Muscle layer of colon (tissue), 2 donors: ENCODE measurements at regions not wholly inside any gene's neighbourhood (a gene's known extent, or its start where the extent isn't known, plus 50 kb on each side); places are given as distances from the start of the nearest gene placed in this dataset.

Experiments used
- H3K27ac ChIP-seq: one replicate; pipeline ENCODE4 v1.7.0; 2013; ENCODE audit warnings: low read depth, mild to moderate bottlenecking, low read length, moderate library complexity
- H3K27me3 ChIP-seq, 2 donors: one replicate each; pipeline ENCODE4 v1.7.0; 2013; ENCODE audit warnings: low read length in 2 of 2, mild to moderate bottlenecking in 2 of 2; ENCODE audit not compliant: insufficient read depth in 2 of 2, control insufficient read depth in 1 of 2
- H3K36me3 ChIP-seq: one replicate; pipeline ENCODE4 v1.7.0; 2013; ENCODE audit warnings: mild to moderate bottlenecking, low read length; ENCODE audit not compliant: insufficient read depth
- H3K4me1 ChIP-seq: one replicate; pipeline ENCODE4 v1.7.0; 2013; ENCODE audit warnings: mild to moderate bottlenecking, low read length; ENCODE audit not compliant: insufficient read depth
- H3K4me3 ChIP-seq, 2 donors: one replicate each; pipeline ENCODE4 v1.7.0; 2013; ENCODE audit warnings: low read length in 2 of 2, low read depth in 1 of 2, mild to moderate bottlenecking in 1 of 2, moderate library complexity in 1 of 2
- H3K9ac ChIP-seq: one replicate; pipeline ENCODE4 v1.7.0; 2013; ENCODE audit warnings: low read length
- H3K9me3 ChIP-seq: one replicate; pipeline ENCODE4 v1.7.0; 2013; ENCODE audit warnings: mild to moderate bottlenecking, low read length
- donor health status: abdominal sarcoma.
- donor health status: Adenocarcinoma of cecum.

DNA sequence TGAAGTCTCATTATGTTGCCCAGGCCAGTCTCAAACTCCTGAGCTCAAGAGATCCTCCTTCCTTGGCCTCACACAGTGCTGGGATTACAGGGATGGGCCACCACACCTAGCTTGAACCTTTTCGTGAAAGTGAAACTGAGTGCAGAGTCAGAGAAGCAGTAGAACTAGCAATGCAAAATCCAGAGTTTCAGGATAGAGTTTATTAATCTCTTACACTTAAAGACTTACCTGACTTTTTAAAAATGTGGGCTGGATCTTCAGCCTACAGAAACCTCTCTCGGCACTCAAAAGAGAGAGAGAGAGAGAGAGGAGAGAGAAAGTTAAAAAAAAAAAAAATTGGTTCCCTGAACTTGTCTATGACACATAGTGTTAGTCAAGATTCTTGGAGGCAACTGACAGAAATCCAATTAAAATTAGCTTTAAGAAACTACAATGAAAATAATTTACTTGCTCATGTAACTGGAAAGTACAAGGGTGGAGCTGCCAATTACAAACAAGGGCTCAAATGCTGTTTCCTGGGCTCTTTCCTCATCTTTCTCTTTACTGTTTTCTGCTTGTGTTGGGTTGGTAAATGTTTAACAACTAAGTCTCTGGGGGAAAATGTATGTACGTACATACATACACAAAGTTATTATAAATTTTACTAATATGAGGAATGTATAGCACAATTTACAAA, 98.1 kb upstream of the CERS6 start:
- Histone ChIP-seq H3K9ac (no peak overlapping the region), H3K27ac (no peak overlapping the region), H3K4me3 (no peak overlapping the region), H3K9me3 (no peaks in the 10 kb centered on the region), H3K27me3 (no peaks in the 10 kb centered on the region), H3K36me3 (no peaks in the 10 kb centered on the region), H3K4me1 (no peaks in the 10 kb centered on the region)

DNA sequence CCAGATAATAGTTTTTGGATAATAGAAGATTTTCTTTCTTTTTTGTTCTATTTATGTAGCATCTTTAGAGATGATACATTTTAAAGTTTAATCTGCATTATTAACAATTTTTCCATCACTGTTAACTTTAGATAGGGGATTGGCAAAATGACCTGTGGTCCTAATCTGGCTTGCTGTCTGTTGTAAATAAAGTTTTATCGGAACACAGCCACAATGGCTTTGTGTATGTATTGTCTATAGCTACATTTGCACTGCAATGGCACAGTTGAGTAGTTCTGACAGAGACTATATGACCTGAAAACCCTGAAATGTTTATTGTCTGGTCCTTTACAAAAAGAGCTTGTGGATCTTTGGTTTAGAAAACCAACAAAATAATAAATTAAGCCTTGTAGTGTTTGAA, 97.0 kb upstream of the CERS6 start:
- Histone ChIP-seq H3K4me3 (no peak overlapping the region), H3K36me3 (no peaks in the 10 kb centered on the region), H3K9me3 (no peaks in the 10 kb centered on the region), H3K4me1 (no peaks in the 10 kb centered on the region), H3K9ac (no peak overlapping the region), H3K27me3 (no peaks in the 10 kb centered on the region), H3K27ac (no peak overlapping the region)

DNA sequence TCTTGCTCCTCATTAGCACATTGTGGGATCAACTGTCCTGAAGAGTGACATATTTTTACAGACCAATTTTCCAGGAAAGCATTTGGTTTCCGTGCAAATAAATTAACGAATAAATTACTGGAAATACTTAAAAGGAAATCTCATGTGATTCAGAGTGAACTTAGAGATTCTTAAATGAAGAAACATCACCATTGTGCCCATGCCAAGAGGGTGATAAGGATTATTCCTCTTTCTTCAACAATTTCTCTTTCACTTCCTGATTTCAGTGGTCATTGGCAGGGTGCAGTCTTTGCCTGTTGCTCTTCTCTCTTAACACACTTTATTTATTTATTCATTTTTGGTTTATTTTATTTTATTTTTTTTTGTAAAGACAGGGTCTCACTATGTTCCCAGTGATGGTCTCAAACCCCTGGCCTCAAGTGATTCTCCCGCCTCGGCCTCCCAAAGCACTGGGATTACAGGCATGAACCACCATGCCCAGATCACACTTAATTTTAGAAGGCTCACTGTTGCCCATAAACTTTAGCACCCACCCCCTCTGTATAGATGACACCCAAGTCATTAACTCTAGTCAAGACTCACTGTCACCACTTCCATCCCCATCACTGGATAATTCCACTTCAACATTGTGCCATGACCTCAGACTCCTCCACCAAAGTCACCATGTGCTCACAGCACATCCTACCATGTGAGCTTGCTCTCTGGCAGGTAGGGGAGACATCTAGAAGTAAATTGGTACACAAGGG, 92.6 kb upstream of the CERS6 start:
- no peaks in the 10 kb centered on the region for H3K36me3 ChIP-seq
- H3K4me3 ChIP-seq: no peak overlapping the region
- H3K4me1 ChIP-seq: no peaks in the 10 kb centered on the region
- H3K9ac ChIP-seq: no peak overlapping the region
- no peaks in the 10 kb centered on the region for H3K9me3 ChIP-seq
- H3K27me3 ChIP-seq: no peaks in the 10 kb centered on the region
- H3K27ac ChIP-seq: no peak overlapping the region

DNA sequence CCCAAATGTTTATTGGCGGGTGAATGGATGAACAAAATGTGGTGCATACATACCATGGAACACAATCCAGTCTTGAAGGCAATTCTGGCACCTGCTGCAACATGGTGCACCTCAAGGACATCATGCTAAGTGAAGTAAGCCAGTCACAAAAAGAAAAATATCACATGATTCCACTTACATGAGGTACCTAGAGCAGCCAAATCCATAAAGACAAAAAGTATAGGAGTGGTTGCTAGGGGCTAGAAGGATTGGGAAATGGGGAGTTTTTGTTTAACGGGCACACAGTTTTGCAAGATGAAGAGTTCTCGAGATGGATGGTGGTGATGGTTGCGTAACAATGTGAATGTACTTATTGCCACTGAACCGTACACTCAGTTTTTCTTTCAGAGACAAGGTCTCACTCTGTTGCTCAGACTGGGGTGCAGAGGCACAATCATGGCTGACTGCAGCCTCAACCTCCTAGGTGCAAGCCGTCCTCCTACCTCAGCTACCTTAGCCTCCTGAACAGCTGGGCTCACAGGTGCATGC, 90.9 kb upstream of the CERS6 start:
- no peaks in the 10 kb centered on the region for H3K4me1 ChIP-seq
- H3K9ac ChIP-seq: no peak overlapping the region
- H3K4me3 ChIP-seq: no peak overlapping the region
- no peaks in the 10 kb centered on the region for H3K36me3 ChIP-seq
- H3K27ac ChIP-seq: no peak overlapping the region
- H3K27me3 ChIP-seq: no peaks in the 10 kb centered on the region
- H3K9me3 ChIP-seq: no peaks in the 10 kb centered on the region

DNA sequence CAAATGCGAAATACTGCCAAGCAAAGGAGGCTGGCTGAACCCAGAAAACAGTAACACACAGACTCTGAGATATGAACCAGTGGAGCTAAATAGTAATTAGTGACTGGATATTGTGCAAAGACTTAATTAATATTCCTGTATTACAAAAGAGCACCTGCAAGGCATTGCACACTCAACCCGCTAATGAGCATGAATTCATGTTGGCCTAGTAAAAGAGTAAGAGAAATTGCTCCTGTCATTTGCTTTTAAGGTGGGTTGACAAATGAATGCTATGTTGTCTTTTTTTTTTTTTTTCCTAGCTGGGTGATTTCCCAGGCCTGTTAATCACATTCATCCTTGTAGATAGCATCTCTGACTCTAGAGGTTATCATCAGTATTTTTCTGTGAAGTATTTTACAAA, 87.0 kb upstream of the CERS6 start:
- Histone ChIP-seq H3K4me3 (no peak overlapping the region), H3K36me3 (no peaks in the 10 kb centered on the region), H3K27ac (no peak overlapping the region), H3K4me1 (no peaks in the 10 kb centered on the region), H3K9me3 (no peaks in the 10 kb centered on the region), H3K27me3 (no peaks in the 10 kb centered on the region), H3K9ac (no peak overlapping the region)

DNA sequence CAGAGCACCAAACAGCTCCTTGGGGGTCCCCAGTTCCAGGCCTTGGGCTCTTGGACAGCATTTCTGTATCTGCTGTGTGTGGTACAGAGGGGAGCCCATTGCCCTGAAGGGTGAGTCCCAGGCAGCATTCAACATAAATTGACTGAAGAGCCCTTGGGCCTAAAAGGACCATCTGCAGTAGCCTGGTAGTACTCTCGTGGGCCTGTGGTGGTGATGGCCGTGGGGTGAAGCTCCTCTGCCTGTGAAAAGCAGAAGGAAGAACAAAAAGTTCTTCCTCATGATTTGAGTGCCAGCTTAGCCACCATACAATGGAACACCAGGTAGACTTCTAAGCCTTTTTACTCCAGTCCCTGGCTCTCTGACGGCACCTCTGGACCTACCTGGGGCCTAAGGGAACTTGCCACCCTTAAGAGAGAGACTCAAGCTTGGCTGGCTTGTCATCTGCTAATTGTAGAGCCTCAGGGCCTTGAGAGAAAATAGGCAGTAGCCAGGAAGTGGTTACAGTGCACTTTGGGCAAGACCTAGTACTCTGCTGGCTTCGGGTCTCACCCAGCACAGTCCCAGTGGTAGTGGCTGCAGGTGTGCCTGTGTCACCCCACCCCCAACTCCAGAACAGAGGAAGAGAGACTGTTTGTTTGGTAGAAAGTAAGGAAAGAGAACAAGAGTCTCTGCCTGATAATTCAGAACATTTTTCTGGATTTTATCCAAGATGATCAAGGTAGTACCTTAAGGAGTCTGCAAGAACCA, 84.6 kb upstream of the CERS6 start:
- H3K27ac ChIP-seq: no peak overlapping the region
- H3K27me3 ChIP-seq: no peaks in the 10 kb centered on the region
- H3K4me3 ChIP-seq: no peak overlapping the region
- H3K9ac ChIP-seq: no peak overlapping the region
- no peaks in the 10 kb centered on the region for H3K4me1 ChIP-seq
- H3K9me3 ChIP-seq: no peaks in the 10 kb centered on the region
- H3K36me3 ChIP-seq: no peaks in the 10 kb centered on the region

DNA sequence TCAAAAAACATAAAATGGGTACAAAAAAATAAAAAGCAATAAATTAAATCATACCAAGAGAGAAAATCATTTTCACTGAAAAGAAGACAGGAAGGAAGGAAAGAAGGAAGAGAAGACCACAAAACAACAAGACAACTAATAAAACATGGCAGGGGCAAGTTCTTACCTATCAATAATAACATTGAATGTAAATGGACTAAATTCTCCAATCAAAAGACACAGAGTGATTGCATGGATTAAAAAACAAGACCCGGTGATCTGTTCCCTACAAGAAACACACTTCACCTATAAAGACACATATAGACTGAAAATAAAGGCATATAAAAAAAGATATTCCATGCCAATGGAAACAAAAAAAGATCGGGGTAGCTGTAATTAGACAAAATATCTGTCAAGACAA, 82.6 kb upstream of the CERS6 start:
- Histone ChIP-seq H3K4me3 (no peak overlapping the region), H3K9ac (no peak overlapping the region), H3K27me3 (no peaks in the 10 kb centered on the region), H3K4me1 (no peaks in the 10 kb centered on the region), H3K9me3 (no peaks in the 10 kb centered on the region), H3K36me3 (no peaks in the 10 kb centered on the region), H3K27ac (no peak overlapping the region)

DNA sequence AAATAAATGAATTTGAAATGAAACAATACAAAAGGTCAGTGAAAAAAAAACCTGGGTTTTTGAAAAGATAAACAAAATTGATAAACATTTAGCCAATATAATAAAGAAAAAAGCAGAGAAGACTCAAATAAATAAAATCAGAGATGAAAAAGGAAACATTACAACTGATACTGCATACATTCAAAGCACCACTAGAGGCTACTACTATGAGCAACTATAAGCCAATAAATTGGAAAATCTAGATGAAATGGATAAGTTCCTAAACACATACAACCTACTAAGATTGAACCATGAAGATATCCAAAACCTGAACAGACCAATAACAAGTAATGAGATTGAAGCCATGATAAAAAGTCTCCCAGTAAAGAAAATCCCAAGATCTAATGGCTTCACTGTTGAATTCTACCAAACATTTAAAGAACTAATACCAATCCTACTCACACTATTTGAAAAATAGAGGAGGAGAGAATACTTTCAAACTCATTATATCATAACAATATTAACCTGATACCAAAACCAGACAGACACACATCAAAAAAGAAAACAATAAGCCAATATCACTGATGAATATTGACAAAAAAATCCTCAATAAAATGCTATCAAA, 80.8 kb upstream of the CERS6 start:
- H3K4me1 ChIP-seq: no peaks in the 10 kb centered on the region
- no peaks in the 10 kb centered on the region for H3K36me3 ChIP-seq
- H3K27me3 ChIP-seq: no peaks in the 10 kb centered on the region
- H3K9me3 ChIP-seq: no peaks in the 10 kb centered on the region
- H3K4me3 ChIP-seq: no peak overlapping the region
- H3K9ac ChIP-seq: no peak overlapping the region
- H3K27ac ChIP-seq: no peak overlapping the region

DNA sequence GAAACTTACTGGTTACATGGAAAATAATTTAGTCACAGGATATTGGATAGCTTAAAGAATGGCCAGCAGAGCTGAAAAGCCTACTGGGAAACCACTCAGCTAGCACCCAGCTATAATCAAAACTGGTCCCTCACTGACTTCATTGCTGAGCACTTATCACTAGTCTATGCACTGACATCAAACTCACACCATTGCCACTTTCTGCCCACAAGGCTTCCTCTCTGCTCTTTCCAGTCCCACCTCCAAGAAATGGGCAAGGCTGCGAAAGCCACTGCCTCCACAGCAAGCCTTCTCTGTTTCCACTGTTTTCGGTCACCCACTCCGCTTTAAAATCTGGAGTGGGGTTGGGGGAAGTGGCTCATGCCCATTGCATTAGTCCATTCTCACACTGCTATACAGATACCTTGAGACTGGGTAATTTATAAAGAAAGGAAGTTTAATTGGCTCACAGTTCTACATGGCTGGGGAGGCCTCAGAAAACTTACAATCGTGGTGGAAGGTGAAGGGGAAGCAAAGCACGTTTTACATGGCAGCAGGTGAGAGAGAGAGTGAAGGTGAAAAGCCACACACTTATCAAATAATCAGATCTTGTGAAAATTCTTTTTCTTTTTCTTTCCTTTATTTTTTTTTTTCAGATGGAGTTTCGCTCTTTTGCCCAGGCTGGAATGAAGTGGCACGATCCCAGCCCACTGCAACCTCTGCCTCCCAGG, 77.0 kb upstream of the CERS6 start:
- Histone ChIP-seq H3K4me1 (no peaks in the 10 kb centered on the region), H3K4me3 (no peak overlapping the region), H3K27ac (no peak overlapping the region), H3K36me3 (no peaks in the 10 kb centered on the region), H3K9me3 (no peaks in the 10 kb centered on the region), H3K9ac (no peak overlapping the region), H3K27me3 (no peaks in the 10 kb centered on the region)

DNA sequence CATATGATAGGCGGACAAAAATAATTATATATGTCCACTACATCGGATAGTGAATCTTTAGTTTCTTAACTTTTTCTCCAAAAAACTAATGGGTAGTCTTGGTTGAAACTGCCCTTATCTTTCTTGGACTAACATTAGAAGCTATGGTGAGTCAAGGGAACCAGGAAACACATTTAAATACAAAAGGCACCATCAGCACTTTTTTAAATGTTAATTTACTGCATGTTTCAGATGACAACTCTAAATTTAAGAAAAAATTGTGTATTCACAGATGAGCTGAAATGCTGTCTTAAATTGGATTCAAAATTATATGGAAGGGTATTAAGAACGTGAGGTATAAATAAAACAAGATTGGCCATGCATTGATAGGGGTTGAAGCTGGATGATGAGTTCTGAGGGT, 75.6 kb upstream of the CERS6 start:
- Histone ChIP-seq H3K36me3 (no peaks in the 10 kb centered on the region), H3K9me3 (no peaks in the 10 kb centered on the region), H3K27ac (no peak overlapping the region), H3K4me3 (no peak overlapping the region), H3K27me3 (no peaks in the 10 kb centered on the region), H3K4me1 (no peaks in the 10 kb centered on the region), H3K9ac (no peak overlapping the region)

DNA sequence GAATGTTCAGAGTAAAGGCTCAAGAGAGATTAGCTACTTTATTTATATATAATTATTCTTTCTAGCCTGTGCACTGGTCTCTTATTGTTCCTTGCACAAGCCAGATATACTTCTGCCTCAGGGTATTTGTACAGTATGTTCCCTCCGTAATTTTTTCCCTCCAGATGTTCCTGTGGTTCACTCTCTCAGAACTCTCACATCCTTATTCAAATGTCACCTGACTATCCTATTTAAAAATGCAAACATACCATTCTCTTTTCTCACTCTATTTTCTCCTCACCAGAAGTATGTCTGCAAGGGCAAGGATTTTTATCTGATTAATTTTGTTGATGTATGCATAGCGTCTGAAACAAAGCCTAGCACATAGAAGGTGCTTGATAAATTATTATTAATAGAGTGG, 64.0 kb upstream of the CERS6 start:
- Histone ChIP-seq H3K4me3 (no peak overlapping the region), H3K27me3 (no peaks in the 10 kb centered on the region), H3K27ac (no peak overlapping the region), H3K9ac (no peak overlapping the region), H3K4me1 (no peaks in the 10 kb centered on the region), H3K36me3 (no peaks in the 10 kb centered on the region), H3K9me3 (no peaks in the 10 kb centered on the region)
